ENCODE measurements at regions not wholly inside any gene's neighbourhood (a gene's known extent, or its start where the extent isn't known, plus 50 kb on each side); places are given as distances from the start of the nearest gene placed in this dataset.

DNA sequence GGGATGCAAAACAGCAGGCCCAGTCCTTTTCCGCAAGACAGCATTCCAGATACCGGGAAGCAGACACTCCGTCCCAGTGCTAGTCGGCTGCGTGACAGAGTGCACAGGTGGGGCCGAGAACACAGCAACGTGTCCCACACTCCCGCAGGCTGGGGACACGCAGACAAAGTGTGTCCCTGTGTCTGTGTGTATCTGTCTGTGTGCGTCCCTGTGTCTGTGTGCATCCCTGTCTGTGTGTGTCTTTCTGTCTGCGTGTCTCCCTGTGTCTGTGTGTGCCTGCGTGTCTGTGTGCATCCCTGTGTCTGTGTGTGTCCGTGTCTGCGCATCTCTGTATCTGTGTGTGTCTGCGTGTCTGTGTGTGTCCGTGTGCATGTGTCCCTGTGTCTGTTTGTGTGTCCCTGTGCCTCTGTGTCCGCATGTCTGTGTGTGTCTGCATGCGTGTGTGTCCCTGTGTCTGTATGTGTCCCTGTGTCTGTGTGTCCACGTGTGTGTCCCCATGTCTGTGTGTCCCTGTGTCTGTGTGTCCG lies 137.0 kb downstream of the MRPL36 start:
- TF ChIP-seq, protein P1, sequence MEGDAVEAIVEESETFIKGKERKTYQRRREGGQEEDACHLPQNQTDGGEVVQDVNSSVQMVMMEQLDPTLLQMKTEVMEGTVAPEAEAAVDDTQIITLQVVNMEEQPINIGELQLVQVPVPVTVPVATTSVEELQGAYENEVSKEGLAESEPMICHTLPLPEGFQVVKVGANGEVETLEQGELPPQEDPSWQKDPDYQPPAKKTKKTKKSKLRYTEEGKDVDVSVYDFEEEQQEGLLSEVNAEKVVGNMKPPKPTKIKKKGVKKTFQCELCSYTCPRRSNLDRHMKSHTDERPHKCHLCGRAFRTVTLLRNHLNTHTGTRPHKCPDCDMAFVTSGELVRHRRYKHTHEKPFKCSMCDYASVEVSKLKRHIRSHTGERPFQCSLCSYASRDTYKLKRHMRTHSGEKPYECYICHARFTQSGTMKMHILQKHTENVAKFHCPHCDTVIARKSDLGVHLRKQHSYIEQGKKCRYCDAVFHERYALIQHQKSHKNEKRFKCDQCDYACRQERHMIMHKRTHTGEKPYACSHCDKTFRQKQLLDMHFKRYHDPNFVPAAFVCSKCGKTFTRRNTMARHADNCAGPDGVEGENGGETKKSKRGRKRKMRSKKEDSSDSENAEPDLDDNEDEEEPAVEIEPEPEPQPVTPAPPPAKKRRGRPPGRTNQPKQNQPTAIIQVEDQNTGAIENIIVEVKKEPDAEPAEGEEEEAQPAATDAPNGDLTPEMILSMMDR (tag by site-specific recombination; IDR thresholded peaks at IDR 0.05) = no peak
- no peak for TF ChIP-seq ZNF670 (tag by site-specific recombination; IDR thresholded peaks at IDR 0.05; ENCODE audit: low read depth)

All from HEK293 (cell line).